OCI-M1 (cell line): ENCODE measurements at regions not wholly inside any gene's neighbourhood (a gene's known extent, or its start where the extent isn't known, plus 50 kb on each side); places are given as distances from the start of the nearest gene placed in this dataset.
A peak's percentile ranks its signal among the peaks of the same experiment; 100 is the strongest.

ENCODE experiments used
- DNase-seq: peaks from one replicate; lab custom pipeline; 2025; lab: John Stamatoyannopoulos, UW

GRCh38 chr2:139314059-139314458 is 533.9 kb upstream of the NXPH2 start:
- DNase-seq: no peak

- no peak for DNase-seq
These were observed 516.6 kb upstream of the NXPH2 start for GRCh38 chr2:139296672-139297209.

GRCh38 chr2:139293992-139294548 is 513.9 kb upstream of the NXPH2 start:
- peak; percentile 43 for DNase-seq

GRCh38 chr2:139281124-139281523 is 500.9 kb upstream of the NXPH2 start:
- no peak for DNase-seq

- no peak for DNase-seq
These were observed 491.7 kb upstream of the NXPH2 start for GRCh38 chr2:139271879-139272278.

- no peak for DNase-seq
These were observed 491.0 kb upstream of the NXPH2 start for GRCh38 chr2:139271149-139271548.

- DNase-seq: no peak
These were observed 479.9 kb upstream of the NXPH2 start for GRCh38 chr2:139260052-139260430.

- no peak for DNase-seq
These were observed 479.3 kb upstream of the NXPH2 start for GRCh38 chr2:139259422-139260051.

GRCh38 chr2:139241286-139241685 is 461.1 kb upstream of the NXPH2 start:
- no peak for DNase-seq

- no peak for DNase-seq
These were observed 456.8 kb upstream of the NXPH2 start for GRCh38 chr2:139237023-139237422.

- DNase-seq: no peak
These were observed 450.7 kb upstream of the NXPH2 start for GRCh38 chr2:139230881-139231280.

- DNase-seq: no peak
These were observed 448.1 kb upstream of the NXPH2 start for GRCh38 chr2:139228276-139228675.

GRCh38 chr2:139225961-139226360 is 445.8 kb upstream of the NXPH2 start:
- DNase-seq: no peak

- no peak for DNase-seq
These were observed 438.0 kb upstream of the NXPH2 start for GRCh38 chr2:139218181-139218580.

GRCh38 chr2:139217641-139218040 is 437.5 kb upstream of the NXPH2 start:
- DNase-seq: no peak

- no peak for DNase-seq
These were observed 436.2 kb upstream of the NXPH2 start for GRCh38 chr2:139216435-139216834.

GRCh38 chr2:139214801-139215200 is 434.6 kb upstream of the NXPH2 start:
- no peak for DNase-seq

GRCh38 chr2:139209586-139209985 is 429.4 kb upstream of the NXPH2 start:
- no peak for DNase-seq

GRCh38 chr2:139201516-139201915 is 421.3 kb upstream of the NXPH2 start:
- DNase-seq: no peak

GRCh38 chr2:139196754-139197153 is 416.6 kb upstream of the NXPH2 start:
- DNase-seq: no peak

GRCh38 chr2:139194546-139194945 is 414.4 kb upstream of the NXPH2 start:
- DNase-seq: no peak

GRCh38 chr2:139177041-139177440 is 396.9 kb upstream of the NXPH2 start:
- peak; percentile 26 for DNase-seq

GRCh38 chr2:139175510-139175909 is 395.3 kb upstream of the NXPH2 start:
- DNase-seq: no peak

- DNase-seq: no peak
These were observed 390.2 kb upstream of the NXPH2 start for GRCh38 chr2:139170406-139170805.
